Activated naive CD4-positive, alpha-beta T cell treated with anti-CD3 and anti-CD28 coated beads, Interleukin-2, amount 50 U/mL, for 72 hours (primary cell): ENCODE measurements at regions not wholly inside any gene's neighbourhood (a gene's known extent, or its start where the extent isn't known, plus 50 kb on each side); places are given as distances from the start of the nearest gene placed in this dataset.
"Not testable (repeated sequence)": the region's sequence is repeated elsewhere in the genome, so short reads cannot be mapped to it uniquely, and the experiment has no call there.

Experiments used
- ATAC-seq, 2 donors: fragments of 150-1000 bp; cut with Tn5 transposase; 2 replicates each; pipeline ENCODE4 v1.10.0; 2021; ENCODE audit warnings: mild to moderate bottlenecking in 2 of 2, moderate library complexity in 2 of 2
- DNase-seq, 2 donors: peaks; one replicate each; pipeline ENCODE4 v3.0.0; 2021 to 2022; ENCODE audit warnings: low spot score in 2 of 2
- H3K27ac Mint-ChIP-seq, 2 donors: one replicate each; pipeline ENCODE4 v1.8.0; 2022; ENCODE audit warnings: mild to moderate bottlenecking in 2 of 2, mixed read lengths in 2 of 2
- H3K36me3 Mint-ChIP-seq, 2 donors: one replicate each; pipeline ENCODE4 v1.8.0; 2022; ENCODE audit warnings: mixed read lengths in 2 of 2
- H3K9me3 Mint-ChIP-seq, 2 donors: one replicate each; pipeline ENCODE4 v1.8.0; 2022; ENCODE audit warnings: mixed read lengths in 2 of 2

GRCh38 chr20:30599990-30600389, 657.5 kb upstream of the DEFB115 start:
- no peak for DNase-seq
- H3K9me3 Mint-ChIP-seq = peaks cover 10 to 11% of the 10 kb centered on the region in 2 donors
- ATAC-seq = no peak
- H3K36me3 Mint-ChIP-seq = peaks cover 0 to 7% of the 10 kb centered on the region in 2 donors
- no peak overlapping the region for H3K27ac Mint-ChIP-seq

DNA sequence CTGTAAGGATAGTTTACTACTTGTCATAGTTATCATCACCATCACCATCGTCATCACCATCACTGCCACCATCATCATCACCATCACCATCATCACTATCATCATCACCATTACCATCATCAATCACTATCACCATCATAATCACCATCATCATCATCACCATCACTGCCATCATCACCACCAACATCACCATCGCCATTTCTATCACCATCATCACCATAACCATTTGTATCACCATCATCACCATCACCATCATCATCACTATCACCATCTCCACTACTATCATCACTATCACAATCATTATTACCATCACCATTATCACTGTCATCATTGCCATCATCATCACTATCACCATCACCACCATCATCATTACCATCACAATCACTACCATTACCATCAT, 655.5 kb upstream of the DEFB115 start:
- Mint-ChIP-seq H3K27ac (no peak overlapping the region), H3K36me3 (peaks cover 7% of the 10 kb centered on the region in 2 donors), H3K9me3 (peaks cover 21 to 22% of the 10 kb centered on the region in 2 donors)
- no peak for ATAC-seq
- DNase-seq = no peak

GRCh38 chr20:30602424-30602823, 655.0 kb upstream of the DEFB115 start:
- no peak overlapping the region for H3K27ac Mint-ChIP-seq
- ATAC-seq (no peak), DNase-seq (no peak)
- H3K36me3 Mint-ChIP-seq = peaks cover 7 to 8% of the 10 kb centered on the region in 2 donors
- H3K9me3 Mint-ChIP-seq = peaks cover 21 to 25% of the 10 kb centered on the region in 2 donors

GRCh38 chr20:30606990-30607389, 650.5 kb upstream of the DEFB115 start:
- H3K9me3 Mint-ChIP-seq = peaks cover 28 to 31% of the 10 kb centered on the region in 2 donors

GRCh38 chr20:30610029-30610693, 647.3 kb upstream of the DEFB115 start:
- H3K9me3 Mint-ChIP-seq = peaks cover 24 to 29% of the 10 kb centered on the region in 2 donors
- H3K36me3 Mint-ChIP-seq = peaks cover 0 to 14% of the 10 kb centered on the region in 2 donors
- ATAC-seq (no peak), DNase-seq (no peak)
- no peak overlapping the region for H3K27ac Mint-ChIP-seq

More at GRCh38 chr20:30606990-30607389, 650.5 kb upstream of the DEFB115 start:
- Mint-ChIP-seq H3K27ac (no peak overlapping the region), H3K36me3 (peaks cover 4 to 14% of the 10 kb centered on the region in 2 donors)
- no peak for DNase-seq
- no peak for ATAC-seq

- ATAC-seq (no peak), DNase-seq (no peak)
- Mint-ChIP-seq H3K27ac (no peak overlapping the region), H3K36me3 (peaks cover 0 to 14% of the 10 kb centered on the region in 2 donors), H3K9me3 (peaks cover 24 to 29% of the 10 kb centered on the region in 2 donors)
These were observed 646.7 kb upstream of the DEFB115 start for GRCh38 chr20:30610751-30611150.

GRCh38 chr20:30611239-30611984, 646.1 kb upstream of the DEFB115 start:
- H3K27ac Mint-ChIP-seq = no peak overlapping the region
- DNase-seq = no peak
- no peak for ATAC-seq
- H3K9me3 Mint-ChIP-seq = peaks cover 19 to 23% of the 10 kb centered on the region in 2 donors
- peaks cover 0 to 12% of the 10 kb centered on the region in 2 donors for H3K36me3 Mint-ChIP-seq

- DNase-seq = no peak
- peaks cover 15% of the 10 kb centered on the region in 2 donors for H3K9me3 Mint-ChIP-seq
- no peak for ATAC-seq
- H3K27ac Mint-ChIP-seq = no peak overlapping the region
- H3K36me3 Mint-ChIP-seq = peaks cover 0 to 6% of the 10 kb centered on the region in 2 donors
These were observed 645.1 kb upstream of the DEFB115 start for GRCh38 chr20:30612344-30612743.

- ATAC-seq, H3K9me3 Mint-ChIP-seq, DNase-seq, H3K36me3 Mint-ChIP-seq, H3K27ac Mint-ChIP-seq: not testable (repeated sequence)
These were observed 636.1 kb upstream of the DEFB115 start for GRCh38 chr20:30621346-30621745.

DNA sequence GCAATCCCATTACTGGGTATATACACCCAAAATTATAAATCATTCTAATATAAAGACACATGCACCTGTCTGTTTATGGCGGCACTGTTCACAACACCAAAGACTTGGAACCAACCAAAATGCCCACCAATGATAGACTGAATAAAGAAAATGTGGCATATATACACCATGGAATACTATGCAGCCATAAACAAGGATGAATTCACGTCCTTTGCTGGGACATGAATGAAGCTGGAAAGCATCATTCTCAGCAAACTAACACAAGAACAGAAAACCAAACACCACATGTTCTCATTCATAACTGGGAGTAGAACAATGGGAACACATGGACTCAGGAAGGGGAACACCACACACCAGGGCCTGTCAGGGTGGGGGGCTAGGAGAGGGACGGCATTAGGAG, 633.2 kb upstream of the DEFB115 start:
- H3K27ac Mint-ChIP-seq, ATAC-seq, DNase-seq, H3K36me3 Mint-ChIP-seq, H3K9me3 Mint-ChIP-seq: not testable (repeated sequence)

- peaks cover 10 to 27% of the 10 kb centered on the region in 2 donors for H3K9me3 Mint-ChIP-seq
- not testable (repeated sequence) for DNase-seq, H3K27ac Mint-ChIP-seq, ATAC-seq, H3K36me3 Mint-ChIP-seq
These were observed 628.1 kb upstream of the DEFB115 start for GRCh38 chr20:30629376-30629775.

DNA sequence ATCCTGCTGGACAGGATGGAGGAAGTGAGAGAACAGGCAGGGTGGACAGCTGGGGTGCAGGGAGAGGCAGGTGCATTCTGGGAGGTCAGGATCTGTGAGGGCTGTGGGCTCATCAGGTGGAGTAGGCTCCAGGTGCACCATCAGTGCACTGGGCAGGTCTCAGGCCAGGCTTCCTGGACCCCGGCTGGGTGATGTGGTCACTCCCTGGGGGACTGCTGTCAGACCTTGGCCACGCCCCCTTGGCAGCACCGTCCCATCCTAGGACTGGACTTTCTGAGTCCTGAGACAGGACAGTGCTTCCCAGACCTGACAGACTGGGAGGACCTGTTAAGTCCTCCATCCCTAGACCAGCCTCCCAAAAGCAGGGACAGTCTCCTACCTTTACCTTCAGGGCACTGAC, 626.7 kb upstream of the DEFB115 start:
- ATAC-seq (no peak), DNase-seq (no peak)
- Mint-ChIP-seq H3K36me3 (peaks cover 6 to 7% of the 10 kb centered on the region in 2 donors), H3K27ac (no peak overlapping the region), H3K9me3 (peaks cover 13 to 34% of the 10 kb centered on the region in 2 donors)

DNA sequence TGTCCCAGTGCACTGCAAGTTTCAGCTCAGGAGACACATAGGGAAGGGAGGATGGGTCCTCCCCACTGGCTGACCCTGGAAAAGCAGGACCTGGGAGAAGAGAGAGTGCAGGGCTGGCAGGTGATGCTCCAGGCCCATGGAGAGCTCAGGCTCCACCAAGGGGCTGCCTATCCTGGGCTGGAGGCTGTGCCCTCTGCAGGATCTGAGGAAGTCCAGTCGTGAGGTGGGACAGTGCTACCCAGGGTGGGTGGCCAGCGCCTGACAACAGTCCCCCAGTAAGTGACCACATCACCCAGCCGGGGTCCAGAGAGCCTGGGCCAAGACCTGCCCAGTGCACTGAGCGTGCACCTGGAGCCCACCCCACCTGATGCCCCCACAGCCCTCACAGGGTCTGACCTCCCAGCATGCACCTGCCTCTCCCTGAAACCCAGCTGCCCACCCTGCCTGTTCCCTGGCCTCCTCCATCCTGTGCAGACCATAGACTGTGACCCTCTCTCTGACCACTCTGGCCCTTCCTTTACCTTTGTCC, 626.1 kb upstream of the DEFB115 start:
- not testable (repeated sequence) for H3K36me3 Mint-ChIP-seq, DNase-seq, ATAC-seq, H3K27ac Mint-ChIP-seq
- peaks cover 13 to 35% of the 10 kb centered on the region in 2 donors for H3K9me3 Mint-ChIP-seq

GRCh38 chr20:30632773-30633172, 624.7 kb upstream of the DEFB115 start:
- not testable (repeated sequence) for H3K36me3 Mint-ChIP-seq, DNase-seq, ATAC-seq, H3K27ac Mint-ChIP-seq
- peaks cover 13 to 33% of the 10 kb centered on the region in 2 donors for H3K9me3 Mint-ChIP-seq

DNA sequence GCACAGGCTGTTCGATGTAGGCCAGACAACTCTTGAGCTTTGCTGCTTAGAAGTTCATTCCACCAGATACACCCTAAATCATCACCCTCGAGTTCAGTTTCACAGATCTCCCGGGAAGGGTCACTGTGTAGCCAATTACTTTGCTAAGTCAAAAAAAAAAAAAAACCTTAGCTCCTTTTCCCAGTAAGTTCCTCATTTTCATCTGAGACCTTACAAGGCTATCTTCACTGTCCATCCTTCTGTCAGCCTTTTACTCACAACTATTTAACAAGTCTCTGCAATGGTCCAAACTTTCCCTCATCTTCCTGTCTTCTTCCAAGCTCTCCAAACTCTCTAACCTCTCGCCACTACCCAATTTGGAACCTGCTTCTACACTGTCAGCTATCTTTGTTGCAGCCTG, 615.9 kb upstream of the DEFB115 start:
- ATAC-seq, H3K27ac Mint-ChIP-seq, H3K36me3 Mint-ChIP-seq, DNase-seq: not testable (repeated sequence)
- H3K9me3 Mint-ChIP-seq = peaks cover 27 to 30% of the 10 kb centered on the region in 2 donors

DNA sequence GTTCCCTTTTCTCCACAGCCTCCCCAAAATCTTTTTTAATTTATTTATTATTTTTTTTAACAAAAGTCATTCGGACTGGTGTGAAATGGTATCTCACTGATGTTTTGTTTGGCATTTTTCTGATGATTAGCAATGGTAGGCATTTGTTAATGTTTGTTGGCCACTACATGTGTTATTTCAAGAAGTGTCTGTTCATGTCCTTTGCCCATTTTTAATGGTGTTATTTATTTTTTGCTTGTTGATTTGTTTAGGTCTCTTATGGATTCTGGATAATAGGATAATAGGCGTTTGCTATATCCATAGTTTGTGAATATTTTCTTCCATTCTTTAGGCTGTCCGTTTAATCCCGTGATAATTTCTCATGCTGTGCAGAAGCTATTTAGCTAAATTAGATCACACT, 596.5 kb upstream of the DEFB115 start:
- not testable (repeated sequence) for DNase-seq, H3K36me3 Mint-ChIP-seq, H3K27ac Mint-ChIP-seq, H3K9me3 Mint-ChIP-seq, ATAC-seq

DNA sequence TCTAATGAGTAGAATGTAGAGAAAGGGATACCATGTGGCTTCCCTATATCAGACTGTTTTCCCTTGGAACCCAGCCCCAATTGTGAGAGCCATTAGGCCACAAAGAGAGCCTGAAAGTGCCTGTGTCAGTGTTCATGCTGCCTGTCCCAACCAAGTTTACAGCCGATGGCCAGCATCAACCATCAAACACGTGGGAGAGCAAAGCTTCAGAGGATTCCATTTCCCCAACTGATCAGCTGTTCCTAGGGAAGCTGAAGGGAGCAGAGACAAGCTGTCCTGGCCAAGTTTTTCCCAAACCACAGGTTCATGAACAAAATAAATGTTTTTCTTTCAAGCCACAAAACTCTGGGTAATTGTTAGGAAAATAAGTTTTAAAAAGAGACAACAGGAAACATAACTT, 589.0 kb upstream of the DEFB115 start:
- not testable (repeated sequence) for H3K9me3 Mint-ChIP-seq, H3K27ac Mint-ChIP-seq, H3K36me3 Mint-ChIP-seq, DNase-seq, ATAC-seq
